NCI-H226 (cell line): ENCODE measurements at regions not wholly inside any gene's neighbourhood (a gene's known extent, or its start where the extent isn't known, plus 50 kb on each side); places are given as distances from the start of the nearest gene placed in this dataset.
A peak's percentile ranks its signal among the peaks of the same experiment; 100 is the strongest.
"Not testable (repeated sequence)": the region's sequence is repeated elsewhere in the genome, so short reads cannot be mapped to it uniquely, and the experiment has no call there.

Source experiments
- DNase-seq: peaks from one replicate; pipeline ENCODE4 v3.0.0-alpha.2; 2015

DNA sequence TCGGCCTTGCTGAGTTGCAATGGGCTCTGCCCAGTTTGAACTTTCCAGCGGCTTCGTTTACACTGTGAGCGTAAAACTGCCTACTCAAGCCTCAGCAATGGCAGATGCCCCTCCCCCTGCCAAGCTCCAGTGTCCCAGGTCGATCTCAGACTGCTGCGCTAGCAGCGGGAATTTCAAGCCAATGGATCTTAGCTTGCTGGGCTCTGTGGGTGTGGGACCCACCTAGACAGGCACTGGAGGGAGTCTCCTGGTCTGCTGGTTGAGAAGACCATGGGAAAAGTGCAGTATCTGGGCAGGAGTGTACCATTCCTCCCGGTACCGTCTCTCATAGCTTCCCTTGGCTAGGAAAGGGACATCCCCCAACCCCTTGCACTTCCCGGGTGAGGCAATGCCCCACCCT, 88.2 kb downstream of the KLHL28 start:
- DNase-seq: no peak

DNA sequence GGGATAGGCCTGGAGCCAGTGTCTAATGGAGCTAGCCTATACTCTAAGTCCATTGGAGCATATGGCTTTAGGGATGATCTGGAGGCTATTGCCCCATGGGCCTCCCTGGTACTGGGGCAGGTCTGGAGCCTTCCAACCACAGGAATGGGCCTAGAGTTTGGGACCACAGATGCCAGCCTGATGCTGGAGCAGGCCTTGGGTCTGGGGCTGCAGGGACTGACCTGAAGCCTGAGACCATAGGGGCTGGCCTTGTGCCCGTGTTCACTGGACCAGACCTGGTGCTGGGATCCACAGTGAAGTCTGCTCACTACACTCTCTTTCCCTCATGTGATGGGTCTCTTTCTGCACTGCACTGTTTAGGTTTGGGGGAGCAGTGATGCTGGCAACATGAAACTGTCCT, 95.0 kb downstream of the KLHL28 start:
- DNase-seq: no peak

GRCh38 chr14:44866322-44866721, 95.4 kb downstream of the KLHL28 start:
- no peak for DNase-seq

DNA sequence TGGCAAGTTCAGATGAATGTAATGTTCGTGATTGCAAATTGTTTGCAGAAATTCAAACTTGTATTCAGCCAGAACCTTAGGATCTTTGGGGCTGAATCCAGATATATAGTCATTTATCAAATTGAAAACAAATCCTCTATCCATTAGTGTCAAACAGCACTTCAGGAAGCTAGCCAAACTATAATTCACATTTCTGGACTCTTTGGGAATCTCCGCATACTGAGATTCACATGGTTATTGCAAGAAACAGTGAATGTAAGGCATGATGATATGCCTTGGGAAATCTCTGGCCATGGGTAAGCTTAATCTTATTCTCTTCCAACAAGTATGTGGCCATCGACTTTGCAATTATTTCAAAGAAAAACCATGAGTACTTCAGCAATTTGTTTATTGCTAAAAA, 98.5 kb downstream of the KLHL28 start:
- no peak for DNase-seq

DNA sequence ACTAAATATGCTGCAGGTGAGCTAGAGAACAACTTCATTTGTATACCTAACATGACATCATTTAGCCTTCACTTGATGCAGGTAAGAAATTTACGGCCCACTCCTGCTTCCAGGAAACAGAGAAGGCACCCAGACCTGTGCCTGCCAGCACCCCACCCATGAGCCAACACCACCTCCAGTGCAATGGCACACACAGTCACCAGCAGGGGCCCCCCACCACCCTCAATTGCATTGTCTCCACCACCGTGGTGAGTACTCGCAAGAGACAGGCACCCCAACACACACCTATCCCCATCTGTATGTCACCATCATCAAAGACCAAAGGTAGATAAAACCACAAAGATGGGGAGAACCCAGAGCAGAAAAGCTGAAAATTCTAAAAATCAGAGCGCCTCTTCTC, 107.6 kb downstream of the KLHL28 start:
- no peak for DNase-seq

DNA sequence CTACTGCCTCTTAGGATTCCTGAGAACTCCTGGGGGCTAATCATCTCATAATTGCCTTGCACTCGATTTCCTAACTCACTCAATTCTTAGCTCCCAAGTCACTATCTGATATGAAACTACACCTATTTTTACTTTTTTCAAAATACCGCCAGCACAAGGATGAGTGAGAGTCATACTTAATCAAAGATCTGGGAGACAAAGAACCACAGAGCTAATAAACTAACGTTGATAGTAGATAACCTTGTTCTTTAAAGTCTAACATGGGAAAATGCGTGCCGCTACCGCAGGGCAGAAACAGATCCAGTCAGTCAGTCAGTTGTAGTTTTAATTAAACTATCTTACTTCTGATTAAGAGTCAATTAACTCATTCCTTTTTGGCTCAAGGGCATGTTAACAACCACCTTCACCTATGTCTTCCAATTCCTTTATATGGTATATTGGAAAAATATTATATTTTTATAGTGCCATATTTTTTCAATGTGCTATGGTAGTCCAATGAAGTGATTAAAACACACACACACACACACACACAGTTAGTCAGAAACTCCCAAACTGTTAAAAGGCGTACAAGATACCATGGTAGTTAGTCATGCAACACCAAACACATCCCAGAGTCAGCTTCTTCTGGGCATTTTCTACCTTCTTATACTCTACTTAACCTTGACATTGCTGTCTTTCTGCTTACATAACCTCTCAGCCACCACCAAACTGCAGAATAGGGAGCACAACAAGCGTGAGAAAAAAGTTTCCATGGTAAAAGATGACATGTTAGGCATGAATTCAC, 114.0 kb downstream of the KLHL28 start:
- peak; percentile 73 for DNase-seq

DNA sequence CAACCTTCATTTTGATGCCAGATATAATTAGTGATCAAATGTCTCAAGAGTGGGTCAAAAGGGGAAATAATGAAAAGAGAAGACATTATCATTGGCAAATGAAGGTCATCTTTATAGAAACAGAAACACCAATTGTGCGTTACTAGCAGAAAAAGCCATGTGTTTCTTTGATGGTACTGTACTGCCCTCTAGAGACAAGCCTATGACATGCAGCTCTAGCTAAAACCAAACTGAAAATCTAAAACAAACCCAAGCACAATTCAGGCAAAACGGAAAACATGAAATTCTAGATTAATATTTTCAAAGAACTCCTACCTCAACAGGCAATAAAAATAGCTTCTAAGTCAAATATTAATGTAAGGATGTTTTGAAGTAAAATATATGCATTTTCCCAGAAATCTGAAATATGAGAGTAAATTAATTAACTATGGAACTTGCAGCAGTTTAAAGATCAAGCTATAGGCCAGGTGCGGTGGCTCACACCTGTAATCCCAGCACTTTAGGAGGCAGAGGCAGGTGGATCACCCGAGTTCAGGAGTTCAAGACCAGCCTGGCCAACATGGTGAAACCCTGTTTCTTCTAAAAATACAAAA, 115.4 kb downstream of the KLHL28 start:
- DNase-seq: peak; percentile 9

GRCh38 chr14:44835928-44836327, 125.8 kb downstream of the KLHL28 start:
- not testable (repeated sequence) for DNase-seq

DNA sequence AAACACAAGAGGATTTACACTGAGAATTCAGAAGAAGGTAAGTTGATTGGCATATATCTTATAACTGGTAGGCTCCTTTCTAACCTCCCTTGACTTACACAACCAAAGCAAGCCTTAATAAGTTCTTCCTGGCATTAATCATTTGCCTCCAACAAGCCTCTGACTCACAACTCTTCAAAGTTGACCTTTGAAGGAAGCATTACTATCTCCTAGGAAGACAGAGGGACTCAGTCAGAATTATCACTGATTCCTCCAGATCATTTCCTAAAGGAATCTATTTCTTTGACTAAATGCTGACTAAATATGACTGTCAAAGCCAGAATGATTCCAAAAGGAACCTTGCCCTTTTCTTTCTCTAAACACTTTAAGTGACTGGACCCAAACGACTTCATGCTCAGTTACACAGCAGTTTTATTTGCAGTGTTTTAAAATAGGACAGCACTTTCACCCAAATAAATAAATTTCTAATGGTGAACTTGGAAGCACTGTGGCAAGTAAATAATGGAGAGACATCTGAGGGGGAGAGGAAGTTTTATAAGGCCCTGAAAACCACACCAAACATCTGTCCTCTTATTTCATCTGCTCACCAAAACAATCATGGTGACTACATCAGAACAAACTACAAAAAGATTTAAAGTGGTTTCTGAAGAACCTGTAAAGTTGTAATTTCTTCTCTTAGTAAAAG, 128.2 kb downstream of the KLHL28 start:
- DNase-seq: peak; percentile 75

GRCh38 chr14:44830371-44830770, 131.4 kb downstream of the KLHL28 start:
- DNase-seq: no peak

DNA sequence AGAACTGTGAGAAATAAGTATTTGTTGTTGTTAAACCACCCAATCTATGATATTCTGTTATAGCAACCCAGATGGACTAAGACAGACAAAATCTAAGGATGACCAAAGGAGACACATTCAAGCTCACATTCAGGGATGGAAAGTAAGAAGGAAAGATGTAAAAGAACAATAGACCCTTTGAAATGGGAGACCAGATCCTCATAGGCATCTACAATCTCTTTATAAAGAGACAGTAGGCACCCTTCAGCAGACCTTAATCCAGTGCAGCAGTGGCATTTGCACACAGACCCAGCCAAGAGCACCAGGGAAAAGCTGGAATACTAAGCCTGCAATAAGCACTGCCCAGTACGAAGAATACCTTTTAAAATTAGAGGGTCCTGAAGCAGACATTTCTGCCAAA, 132.7 kb downstream of the KLHL28 start:
- no peak for DNase-seq

DNA sequence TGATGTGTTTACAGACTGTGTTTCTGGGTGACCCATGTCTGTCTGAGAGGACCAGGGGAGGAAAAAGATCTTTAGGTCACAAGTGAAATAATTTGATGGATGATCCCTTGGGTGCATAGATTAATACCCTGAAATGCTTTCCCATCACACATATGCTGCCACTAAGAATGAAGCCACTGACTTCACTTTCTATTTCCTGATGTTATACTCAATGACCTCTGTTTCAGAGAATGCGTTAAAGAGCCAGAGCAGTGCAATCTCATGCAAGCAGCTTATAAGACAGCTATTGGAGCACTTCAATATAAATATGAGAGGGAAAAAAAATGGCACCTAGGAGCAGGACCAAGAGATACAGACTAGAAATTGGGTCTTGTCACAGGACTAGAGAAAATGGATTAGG, 133.7 kb downstream of the KLHL28 start:
- no peak for DNase-seq

DNA sequence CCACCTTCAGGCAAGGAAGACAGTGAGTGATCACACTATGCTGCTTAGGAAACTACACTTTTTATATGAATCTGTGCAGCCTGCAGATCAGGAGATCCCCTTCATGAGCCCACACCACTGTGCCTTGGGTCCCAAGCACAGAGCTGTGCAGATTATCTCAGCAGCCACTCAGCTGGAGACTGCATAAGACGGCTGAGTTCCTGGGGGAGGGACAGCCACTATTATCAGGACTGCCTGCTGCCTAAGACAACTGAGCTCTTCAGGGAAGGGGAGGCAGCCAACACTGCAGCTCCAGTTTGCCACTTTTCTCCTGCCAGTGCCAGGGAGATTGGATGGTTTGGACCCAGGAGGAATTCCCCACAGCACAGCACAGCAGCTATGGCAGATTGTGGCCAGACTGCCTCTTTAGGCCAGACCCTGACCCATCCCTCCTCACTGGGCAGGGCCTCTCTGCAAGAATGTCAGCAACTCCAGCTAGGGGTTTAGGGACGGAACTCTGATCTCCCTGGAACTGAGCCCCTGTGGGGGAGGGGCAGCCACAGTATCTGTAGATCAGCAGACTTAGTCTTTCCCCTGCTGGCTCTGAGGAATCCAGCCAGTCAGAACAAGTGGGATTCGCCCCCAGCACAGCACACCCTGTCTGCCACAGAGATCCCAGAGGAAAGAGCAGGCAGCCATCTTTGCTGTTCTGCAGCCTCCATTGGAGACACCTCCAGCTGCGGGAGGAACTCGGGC, 141.3 kb downstream of the KLHL28 start:
- no peak for DNase-seq

DNA sequence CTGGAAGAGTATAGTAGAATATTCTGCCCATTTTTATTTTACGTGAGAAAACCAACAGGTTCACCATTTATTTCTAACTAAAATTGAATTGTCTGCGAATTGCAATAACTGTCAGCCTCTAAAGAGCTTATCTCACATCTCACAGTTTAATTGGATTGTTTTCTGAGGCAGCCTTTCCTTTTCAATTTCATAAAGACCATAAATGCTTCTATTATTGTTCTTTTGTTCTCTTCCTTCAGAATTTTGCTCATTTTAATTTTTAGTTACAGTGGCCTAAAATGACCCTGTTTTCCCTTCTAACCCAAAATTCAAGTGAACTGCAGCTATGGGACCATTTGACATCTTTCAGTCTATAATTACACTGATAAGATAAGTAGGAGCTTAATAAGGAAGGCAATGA, 147.6 kb downstream of the KLHL28 start:
- DNase-seq: no peak

DNA sequence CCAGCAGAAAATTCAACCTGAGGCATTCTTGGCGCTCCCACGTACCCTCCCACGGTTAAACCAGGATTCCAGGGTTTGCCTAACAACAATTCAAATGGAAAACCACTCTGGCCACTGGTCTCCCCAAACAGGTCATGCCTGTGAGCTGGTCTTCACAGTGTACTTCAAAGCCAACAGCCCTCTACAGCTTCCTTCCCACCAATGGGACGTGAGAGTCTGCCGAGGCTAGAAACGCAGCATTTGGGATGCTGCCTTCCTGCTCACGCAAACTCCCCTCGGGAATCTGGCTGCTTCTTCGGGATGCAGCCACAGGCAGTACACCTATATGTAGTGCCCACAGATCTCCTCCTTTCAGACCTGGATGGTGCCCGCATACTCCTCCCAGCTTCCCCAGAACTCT, 149.1 kb downstream of the KLHL28 start:
- no peak for DNase-seq

DNA sequence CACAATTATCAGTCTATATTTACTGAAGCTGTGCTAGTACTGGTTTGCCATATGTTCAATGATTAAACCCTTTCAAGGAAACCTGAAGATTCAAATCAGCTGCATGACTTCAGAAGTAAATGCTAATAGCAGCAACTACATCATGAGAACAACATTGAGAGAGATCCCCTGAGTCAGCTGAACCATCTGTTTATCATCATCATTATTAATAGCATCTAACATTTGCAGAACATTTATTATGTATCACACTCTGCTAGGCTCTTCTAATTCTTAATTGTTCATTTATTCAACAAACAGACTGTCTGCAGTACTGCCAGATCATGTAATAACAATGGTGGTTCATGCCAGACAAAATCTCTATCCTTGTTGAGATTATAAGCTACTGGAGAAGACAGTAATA, 157.4 kb downstream of the KLHL28 start:
- DNase-seq: no peak

DNA sequence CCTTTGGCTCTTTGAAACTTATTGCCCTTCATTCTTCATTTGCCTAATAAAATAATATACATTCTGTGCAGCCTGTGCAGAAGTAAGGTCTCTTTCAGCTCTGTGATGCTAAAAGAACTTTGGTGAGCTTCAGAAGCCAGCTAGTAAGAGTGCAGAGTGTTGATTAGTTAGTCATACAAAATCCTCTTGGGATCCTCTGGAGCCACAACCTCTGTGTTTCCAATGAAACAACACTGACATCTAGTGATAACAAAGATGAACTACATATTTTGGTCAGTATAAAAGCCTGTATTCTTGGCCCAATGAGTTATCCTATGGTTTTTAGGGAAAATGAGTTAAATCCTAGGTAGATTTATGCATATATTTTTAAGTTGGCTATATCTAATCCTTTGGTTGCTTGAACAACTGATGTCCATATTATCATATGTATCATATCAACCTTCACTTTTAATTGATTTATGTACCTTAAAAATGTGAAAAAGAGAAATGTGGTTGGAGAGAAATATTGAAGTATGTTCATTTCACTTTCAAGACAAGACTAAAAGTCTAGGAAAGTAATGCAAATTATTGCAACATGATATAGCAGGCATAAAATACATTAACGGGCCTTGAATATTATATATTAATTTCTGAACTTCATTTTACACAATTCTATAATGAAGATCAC, 158.4 kb downstream of the KLHL28 start:
- DNase-seq: peak; percentile 29

GRCh38 chr14:44798386-44799242, 163.1 kb downstream of the KLHL28 start:
- no peak for DNase-seq

DNA sequence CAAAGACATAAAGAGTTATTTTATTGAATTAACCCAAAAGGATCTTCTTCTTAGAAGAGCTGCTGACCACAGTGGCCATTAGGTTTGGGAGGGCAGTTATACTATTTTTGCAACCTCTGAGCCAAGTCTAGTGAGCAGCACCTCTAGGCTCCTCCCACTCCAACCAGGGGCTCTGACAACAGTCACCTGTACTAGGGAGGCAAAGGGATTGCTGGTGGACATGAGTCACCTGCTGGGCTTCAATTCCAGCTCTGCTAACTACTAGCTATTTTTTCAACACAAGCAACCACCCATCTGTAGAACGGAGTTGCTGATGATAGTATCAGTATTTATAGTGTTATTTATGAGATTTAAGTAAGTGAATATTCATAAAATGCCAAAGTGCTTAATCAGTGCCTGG, 166.0 kb downstream of the KLHL28 start:
- DNase-seq: peak; percentile 33

DNA sequence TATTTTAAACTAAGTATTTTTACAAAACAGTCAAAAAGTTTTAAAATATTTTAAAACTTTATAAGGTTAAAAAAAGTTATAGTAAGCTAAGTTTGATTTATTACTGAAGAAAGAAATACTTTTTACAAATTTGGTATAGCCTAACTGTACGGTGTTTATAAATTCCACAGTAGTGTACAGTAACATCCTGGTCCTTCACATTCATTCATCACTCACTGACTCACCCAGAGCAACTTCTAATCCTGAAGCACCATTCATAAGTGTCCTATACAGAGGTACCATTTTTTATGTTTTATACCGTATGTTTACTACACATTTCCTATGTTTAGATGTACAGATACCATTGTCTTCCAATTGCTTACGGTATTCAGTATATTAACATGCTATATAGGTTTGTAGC, 170.0 kb downstream of the KLHL28 start:
- peak; percentile 18 for DNase-seq

DNA sequence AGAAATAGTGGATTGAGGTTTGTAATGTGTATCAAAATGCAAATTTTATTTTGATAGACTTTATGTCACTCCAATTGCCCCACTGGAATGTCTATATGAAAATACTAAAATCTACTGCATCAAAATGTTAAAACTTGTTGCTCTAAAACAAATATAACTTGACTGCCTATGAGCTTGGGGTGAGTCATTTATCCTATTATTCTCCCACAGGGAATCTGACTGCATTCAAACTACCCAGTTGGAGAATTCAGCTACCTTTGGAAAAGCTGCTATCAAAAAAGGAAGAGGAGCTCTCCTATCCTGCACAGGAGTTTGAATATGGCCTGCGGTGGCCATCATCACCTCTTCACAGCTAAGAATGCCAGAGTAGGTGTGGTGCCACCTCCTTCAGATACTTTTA, 173.1 kb downstream of the KLHL28 start:
- peak; percentile 45 for DNase-seq

DNA sequence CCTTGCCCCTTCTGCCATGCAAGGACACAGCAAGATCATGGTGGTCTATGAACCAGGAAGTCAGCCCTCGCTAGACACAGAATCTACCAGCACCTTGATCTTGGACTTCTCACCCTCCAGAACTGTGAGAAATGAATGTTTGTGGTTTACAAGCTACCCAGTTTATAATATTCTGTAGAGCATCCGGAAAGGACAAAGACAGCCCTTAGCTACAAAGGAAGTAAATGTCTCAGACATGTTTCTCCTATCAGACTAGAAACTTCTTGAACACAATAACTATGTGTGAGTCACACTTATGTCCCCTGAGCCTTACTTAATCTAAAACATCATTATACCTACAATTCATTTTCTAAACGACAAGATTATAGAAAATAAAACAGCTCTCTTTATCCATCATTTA, 176.7 kb downstream of the KLHL28 start:
- DNase-seq: peak; percentile 27
